GM21619 (cell line): ENCODE measurements at regions not wholly inside any gene's neighbourhood (a gene's known extent, or its start where the extent isn't known, plus 50 kb on each side); places are given as distances from the start of the nearest gene placed in this dataset.
"Not testable (repeated sequence)": the region's sequence is repeated elsewhere in the genome, so short reads cannot be mapped to it uniquely, and the experiment has no call there.

Experiments
- ATAC-seq: cut with Tn5 transposase; IDR thresholded peaks from one replicate; pipeline ENCODE4 v1.9.1; 2021; ENCODE audit not compliant: unreplicated experiment

DNA sequence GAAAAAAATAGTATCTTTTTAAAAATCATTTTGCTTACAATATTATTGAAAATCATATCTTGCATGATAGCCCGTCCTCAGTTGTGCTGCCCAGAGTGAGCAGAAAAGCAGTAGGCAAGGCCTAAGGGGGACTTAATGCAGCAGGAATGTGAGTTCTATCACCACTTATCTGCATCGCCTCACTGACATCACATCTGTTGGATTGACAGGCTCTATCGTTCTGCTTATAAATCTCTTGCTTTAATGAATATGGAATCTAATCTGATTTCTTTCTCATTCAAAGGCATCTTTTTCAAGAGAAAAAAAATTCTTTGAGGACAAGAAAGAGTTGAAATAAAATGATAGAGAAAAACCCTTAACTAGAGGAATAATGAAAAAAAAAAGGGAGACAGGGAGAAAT, 249.9 kb downstream of the PAPSS1 start:
- no peak for ATAC-seq

GRCh38 chr4:107468812-107469211, 251.2 kb downstream of the PAPSS1 start:
- peak; percentile 60 for ATAC-seq

- ATAC-seq: no peak
These were observed 251.9 kb downstream of the PAPSS1 start for GRCh38 chr4:107468156-107468555.

DNA sequence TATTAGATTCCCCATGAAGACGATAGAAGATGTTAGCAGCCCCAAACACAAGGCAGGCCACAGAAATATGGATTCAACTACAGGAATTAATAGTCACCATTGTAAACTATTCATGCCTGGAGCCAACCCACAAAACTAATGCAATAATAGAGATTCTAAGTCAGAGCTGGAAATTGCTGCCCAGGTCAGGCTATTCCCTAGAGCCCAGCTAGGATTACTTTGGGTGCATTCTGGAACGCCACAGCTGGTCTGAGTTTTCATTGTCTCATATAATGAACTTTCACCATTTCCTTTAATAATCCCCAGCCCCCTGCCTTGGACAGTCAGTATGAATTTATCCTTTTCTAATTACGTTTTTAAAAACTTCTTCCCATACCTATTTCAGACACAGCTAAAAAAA, 252.6 kb downstream of the PAPSS1 start:
- ATAC-seq: no peak

DNA sequence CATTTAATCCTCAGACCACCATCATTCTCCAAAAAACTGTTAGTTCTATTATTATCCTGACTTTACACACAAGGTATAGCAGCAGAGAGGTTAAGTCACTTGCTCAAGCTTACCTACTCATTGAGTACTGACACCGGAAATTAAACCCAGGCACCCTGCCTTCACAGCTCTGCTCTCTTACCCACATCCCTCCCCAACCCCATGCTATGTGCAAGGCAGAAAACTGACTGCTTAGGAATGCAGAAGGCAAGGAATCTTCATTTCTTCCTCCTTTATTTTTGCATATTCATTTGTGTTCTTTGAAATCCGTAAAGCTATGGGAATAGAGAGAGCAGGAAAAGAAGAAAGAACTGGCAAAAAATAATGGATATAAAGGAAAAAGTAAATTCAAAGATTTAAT, 261.8 kb downstream of the PAPSS1 start:
- no peak for ATAC-seq

GRCh38 chr4:107453987-107454386, 266.0 kb downstream of the PAPSS1 start:
- ATAC-seq: no peak

GRCh38 chr4:107452717-107453630, 267.1 kb downstream of the PAPSS1 start:
- no peak for ATAC-seq

- no peak for ATAC-seq
These were observed 270.2 kb downstream of the PAPSS1 start for GRCh38 chr4:107449611-107450369.

GRCh38 chr4:107442538-107443111, 277.4 kb downstream of the PAPSS1 start:
- ATAC-seq: no peak

- ATAC-seq: no peak
These were observed 280.6 kb downstream of the PAPSS1 start for GRCh38 chr4:107439401-107439800.

GRCh38 chr4:107436471-107436870, 283.6 kb downstream of the PAPSS1 start:
- ATAC-seq: not testable (repeated sequence)

DNA sequence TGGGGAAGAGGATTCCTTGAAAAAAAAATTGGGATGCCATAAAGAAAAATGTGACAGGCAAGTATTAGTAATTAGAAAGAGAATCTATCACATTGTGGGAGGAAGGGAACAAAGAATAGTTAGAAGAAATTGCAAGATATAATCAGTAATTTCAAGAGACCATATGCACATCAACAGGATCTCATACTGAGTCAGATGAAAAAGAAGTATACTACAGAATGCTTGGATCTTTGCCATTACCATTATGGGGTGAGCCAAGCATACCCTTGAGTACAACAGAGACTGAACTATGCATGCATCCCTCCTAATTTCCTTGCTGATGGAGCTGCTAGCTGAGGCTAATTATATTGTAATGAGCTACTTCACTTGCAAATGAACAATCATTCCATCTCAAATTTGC, 287.6 kb downstream of the PAPSS1 start:
- no peak for ATAC-seq

GRCh38 chr4:107423677-107424405, 296.2 kb downstream of the PAPSS1 start:
- no peak for ATAC-seq

- not testable (repeated sequence) for ATAC-seq
These were observed 300.5 kb downstream of the PAPSS1 start for GRCh38 chr4:107419536-107419935.

DNA sequence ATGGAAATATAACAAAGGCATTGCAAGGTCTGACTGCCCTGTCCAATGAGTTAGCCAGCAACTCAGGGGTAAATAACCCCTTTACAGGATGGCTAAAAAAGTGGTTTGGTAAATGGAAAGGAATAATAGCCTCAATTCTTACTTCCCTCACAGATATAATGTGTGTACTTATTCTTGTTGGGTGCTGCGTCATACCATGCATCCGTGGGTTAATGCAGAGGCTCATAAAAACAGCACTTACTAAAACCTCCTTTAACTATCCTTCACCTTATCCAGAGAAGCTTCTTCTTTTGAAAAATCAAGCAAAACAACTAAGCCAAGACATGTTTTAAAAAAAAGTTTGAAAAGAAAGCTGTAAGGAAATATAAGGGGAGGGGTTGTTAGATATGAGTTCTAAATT, 301.0 kb downstream of the PAPSS1 start:
- ATAC-seq: no peak

DNA sequence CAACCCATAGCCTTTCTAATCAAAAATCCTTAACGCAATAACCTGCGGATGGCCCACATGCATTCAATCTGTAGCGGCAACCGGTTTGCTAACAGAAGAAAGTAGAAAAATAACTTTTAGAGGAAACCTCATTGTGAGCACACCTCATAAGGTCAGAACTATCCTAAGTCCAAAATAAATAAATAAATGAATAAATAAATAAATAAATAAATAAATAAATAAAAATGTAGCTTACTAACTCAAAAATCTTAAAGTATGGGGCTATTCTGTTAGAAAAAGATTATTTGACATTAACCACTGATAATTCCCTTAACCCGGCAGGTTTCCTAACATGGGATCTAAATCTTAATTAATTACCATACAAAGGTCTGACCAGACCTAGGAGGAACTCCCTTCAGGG, 304.5 kb downstream of the PAPSS1 start:
- ATAC-seq: not testable (repeated sequence)

GRCh38 chr4:107409872-107410271, 310.2 kb downstream of the PAPSS1 start:
- ATAC-seq: not testable (repeated sequence)

GRCh38 chr4:107408968-107409367, 311.1 kb downstream of the PAPSS1 start:
- no peak for ATAC-seq

DNA sequence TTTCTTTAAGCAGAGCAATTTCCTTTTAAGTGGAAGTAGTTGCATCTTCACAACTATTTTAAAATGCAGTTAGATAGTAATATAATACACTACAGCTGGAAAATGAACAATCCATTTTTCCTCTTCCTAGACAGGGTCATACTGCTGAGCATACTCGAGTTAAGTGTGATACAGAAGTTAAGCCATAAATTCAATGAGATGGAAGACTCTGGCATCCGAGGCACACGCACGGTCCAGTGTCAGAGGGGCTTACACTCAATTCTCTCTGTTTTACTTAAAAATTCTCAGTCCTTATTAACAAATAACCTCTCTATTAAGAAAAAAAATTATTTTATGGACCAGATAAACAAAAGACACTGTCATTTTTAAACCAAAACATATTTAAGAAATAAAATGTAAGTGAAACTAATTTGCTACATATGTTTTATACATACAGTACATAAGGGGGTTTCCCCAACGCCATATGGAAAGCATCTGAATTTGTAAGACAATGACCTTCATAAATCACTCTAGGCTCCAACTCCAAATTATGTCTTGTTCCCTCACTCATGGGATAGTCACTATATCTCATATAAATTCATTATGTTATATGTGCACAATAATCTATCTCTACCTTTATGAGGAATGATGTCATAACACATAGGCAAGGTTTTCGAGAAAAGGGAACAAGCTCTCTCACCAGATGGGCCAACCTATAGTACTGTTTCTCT, 315.3 kb downstream of the PAPSS1 start:
- no peak for ATAC-seq

GRCh38 chr4:107402291-107402690, 317.7 kb downstream of the PAPSS1 start:
- ATAC-seq: no peak
